GM18873 (cell line): ENCODE measurements at regions not wholly inside any gene's neighbourhood (a gene's known extent, or its start where the extent isn't known, plus 50 kb on each side); places are given as distances from the start of the nearest gene placed in this dataset.
"Not testable (repeated sequence)": the region's sequence is repeated elsewhere in the genome, so short reads cannot be mapped to it uniquely, and the experiment has no call there.

Source experiments
- ATAC-seq: cut with Tn5 transposase; IDR thresholded peaks from one replicate; pipeline ENCODE4 v1.9.1; 2021; ENCODE audit warnings: mild to moderate bottlenecking, moderate library complexity, moderate number of reproducible peaks; ENCODE audit not compliant: unreplicated experiment, low FRiP score

- ATAC-seq, result no peak
Measured at GRCh38 chr6:121682666-121683065, 247.2 kb downstream of the GJA1 start.

- not testable (repeated sequence) for ATAC-seq
Measured at GRCh38 chr6:121685806-121686205, 250.4 kb downstream of the GJA1 start.

DNA sequence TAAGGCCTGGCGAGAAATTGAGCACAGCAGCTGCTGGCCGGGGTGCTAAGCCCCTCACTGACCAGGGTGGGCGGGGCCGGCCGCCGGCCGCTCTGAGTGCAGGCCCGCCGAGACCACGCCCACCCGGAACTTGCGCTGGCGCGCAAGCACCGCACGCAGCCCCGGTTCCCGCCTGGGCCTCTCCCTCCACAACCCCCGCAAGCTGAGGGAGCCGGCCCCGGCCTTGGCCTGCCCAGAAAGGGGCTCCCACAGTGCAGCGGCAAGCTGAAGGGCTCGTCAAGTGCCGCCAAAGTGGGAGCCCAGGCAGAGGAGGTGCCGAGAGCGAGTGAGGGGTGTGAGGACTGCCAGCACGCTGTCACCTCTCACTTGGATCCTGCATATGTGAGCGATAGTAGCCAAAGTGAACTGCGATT, 251.2 kb downstream of the GJA1 start:
- ATAC-seq, result no peak

DNA sequence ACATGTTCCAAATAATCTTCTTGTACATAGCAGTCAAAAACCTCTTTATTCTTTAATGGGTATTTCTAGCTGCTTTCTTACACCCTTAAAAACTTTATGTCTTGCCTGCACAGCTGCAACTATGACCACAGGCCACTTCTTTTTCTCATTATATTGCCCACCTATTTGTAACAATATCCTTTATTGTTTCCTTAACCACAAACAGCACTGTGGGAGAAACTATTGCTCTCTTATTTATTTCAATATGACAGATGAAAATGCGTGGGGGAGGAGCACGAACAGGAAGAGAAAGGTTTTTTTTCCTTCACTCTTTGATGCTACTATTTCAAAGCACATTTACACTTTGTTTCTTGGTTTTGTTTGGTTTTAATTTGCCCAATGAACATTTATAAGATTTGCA, 253.5 kb downstream of the GJA1 start:
- no peak for ATAC-seq

- no peak for ATAC-seq
Measured at GRCh38 chr6:121691126-121691551, 255.7 kb downstream of the GJA1 start.

GRCh38 chr6:121694389-121694788, 258.9 kb downstream of the GJA1 start:
- no peak for ATAC-seq

- ATAC-seq, result no peak
Measured at GRCh38 chr6:121694801-121695251, 259.4 kb downstream of the GJA1 start.

DNA sequence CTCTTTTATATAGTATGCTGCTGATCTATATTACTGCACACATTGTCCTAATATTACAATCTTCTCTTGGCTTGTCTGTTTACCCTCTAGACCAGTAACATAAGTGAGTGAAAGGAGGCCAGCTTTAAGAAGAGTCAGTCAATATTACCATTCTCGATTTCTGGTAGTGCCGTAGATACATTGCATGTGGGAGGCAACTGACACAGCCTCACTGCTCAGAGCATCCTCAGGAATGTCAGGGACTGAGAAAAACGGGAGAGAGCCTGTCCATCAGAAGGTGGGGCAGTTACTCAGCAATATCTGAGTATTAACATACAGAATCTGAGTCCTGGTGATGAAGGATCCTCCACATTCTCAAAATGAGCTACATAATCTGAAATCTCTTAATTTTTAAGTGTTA, 259.9 kb downstream of the GJA1 start:
- ATAC-seq, result no peak

- ATAC-seq, result no peak
Measured at GRCh38 chr6:121697921-121698320, 262.5 kb downstream of the GJA1 start.

GRCh38 chr6:121698617-121699016, 263.2 kb downstream of the GJA1 start:
- no peak for ATAC-seq

DNA sequence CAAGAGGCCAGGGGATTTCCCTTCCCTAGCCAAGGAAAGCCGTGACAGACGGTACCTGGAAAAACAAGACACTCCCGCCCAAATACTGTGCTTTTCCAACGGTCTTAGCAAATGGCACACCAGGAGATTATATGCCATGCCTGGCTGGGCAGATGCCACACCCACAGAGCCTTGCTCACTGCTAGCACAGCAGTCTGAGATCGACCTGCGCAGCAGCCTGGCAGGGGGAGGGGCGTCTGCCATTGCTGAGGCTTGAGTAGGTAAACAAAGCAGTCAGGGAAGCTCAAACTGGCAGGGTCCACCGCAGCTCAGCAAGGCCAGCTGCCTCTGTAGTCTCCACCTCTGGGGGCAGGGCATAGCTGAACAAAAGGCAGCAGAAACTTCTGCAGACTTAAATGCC, 267.7 kb downstream of the GJA1 start:
- not testable (repeated sequence) for ATAC-seq

- ATAC-seq, result no peak
Measured at GRCh38 chr6:121711472-121711871, 276.0 kb downstream of the GJA1 start.

DNA sequence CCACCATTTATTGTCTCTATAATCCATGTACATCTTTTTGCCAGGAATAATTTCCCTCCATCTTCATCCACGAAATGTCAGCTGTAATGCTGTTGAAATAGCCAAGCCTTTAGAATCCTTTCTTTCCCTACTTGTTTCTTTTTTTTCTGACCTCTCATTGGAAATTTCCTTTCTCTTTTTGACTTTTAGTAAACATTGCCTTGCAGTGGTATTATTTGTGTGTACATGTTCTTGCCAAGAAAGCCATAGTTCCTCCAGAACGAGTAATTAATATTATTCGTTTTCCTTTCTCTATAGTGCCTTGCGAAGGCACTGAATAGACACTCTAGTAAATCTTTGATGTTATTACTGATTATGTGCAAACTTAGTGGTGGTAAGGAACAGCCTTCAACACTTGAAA, 282.2 kb downstream of the GJA1 start:
- no peak for ATAC-seq

GRCh38 chr6:121720867-121721266, 285.4 kb downstream of the GJA1 start:
- not testable (repeated sequence) for ATAC-seq

DNA sequence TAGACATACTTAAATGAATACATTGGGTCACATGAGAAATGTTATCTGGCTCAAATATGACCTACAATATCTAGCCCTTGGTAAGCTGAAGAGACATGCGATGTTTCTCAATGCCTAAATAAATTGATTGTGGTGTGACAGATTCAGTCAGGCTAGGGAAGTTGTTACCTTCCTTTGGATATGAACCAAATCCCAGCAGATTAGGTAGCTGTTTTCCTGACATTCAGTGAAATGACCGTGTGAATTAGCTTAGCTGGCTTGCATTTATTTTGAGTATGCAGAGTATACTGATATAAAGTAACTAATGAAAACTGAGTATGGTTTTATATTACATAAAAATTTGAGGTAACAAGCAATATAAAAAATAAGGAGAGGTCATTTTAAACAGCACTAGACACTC, 288.2 kb downstream of the GJA1 start:
- no peak for ATAC-seq

GRCh38 chr6:121724576-121724975, 289.1 kb downstream of the GJA1 start:
- no peak for ATAC-seq

DNA sequence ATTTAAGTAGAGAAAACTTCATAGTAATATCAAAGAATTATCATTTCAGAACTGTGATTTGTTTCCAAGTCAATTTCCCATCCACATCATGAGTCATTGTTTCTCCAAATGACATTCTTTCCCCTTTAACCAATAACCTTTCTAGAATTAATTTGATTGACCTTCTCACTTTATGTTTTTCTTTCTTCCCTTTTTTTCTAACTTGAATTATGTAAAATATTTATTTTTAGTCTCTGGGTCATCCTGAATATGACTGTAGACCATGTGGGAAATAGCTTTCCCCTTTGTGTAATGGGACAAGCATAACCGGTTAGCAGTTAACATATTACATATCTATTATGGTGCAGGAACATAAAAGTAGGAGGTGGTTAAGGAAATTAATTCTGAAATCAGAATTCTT, 291.1 kb downstream of the GJA1 start:
- no peak for ATAC-seq

- no peak for ATAC-seq
Measured at GRCh38 chr6:121730616-121731015, 295.2 kb downstream of the GJA1 start.

DNA sequence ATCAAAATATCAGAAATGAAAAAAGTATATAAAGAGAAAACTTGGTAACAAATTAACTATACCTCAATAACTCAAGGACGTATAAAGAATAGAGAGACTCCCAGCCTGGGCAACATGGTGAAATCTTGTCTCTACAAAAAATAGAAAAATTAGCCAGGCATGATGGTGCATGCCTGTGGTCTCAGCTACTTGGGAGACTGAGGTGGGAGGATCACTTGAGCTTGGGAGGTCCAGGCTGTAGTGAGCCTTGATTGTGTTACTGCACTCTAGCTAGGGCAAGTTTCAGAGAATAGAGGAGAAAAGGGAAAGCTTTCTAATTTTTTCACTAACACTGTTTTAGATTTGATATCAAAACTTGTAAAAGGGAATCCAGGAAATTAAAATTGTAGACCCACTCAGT, 295.9 kb downstream of the GJA1 start:
- ATAC-seq, result no peak

DNA sequence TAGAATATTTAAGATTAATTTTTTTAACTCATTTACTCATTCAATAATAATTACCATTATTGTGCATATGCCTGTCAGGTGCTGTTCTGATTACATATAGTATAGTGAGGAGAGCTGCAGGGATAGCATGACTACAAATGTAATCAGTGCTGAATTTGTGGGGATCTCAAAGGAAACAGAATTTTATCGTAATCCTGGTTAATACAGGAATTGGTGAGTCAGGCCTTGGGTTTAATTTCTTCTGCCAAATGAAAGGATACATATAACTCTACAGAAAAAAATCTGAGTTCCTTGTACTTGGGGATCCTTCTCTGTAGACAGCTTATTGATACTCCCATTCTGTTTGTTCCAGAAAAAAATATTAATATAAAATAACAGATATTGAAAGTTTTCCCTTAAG, 297.2 kb downstream of the GJA1 start:
- ATAC-seq, result no peak

DNA sequence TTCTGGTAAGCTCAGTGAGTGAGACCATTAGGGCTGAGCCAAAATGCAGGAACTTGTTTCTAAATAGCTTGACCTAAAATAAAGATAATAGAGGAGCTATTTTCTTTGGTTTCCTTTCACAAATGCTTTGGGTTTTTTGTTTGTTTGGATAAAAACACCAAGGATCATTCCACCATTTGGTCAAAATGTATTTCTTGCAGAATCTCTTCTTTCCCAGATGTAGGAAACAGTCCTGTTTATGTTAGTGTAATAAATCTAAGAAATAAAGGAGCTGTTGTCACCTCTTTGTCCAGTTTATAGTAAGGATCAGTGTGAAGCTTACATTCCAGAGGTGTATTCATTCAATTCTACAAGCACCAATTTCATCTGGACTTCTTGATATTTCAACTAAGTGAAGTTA, 297.8 kb downstream of the GJA1 start:
- no peak for ATAC-seq

DNA sequence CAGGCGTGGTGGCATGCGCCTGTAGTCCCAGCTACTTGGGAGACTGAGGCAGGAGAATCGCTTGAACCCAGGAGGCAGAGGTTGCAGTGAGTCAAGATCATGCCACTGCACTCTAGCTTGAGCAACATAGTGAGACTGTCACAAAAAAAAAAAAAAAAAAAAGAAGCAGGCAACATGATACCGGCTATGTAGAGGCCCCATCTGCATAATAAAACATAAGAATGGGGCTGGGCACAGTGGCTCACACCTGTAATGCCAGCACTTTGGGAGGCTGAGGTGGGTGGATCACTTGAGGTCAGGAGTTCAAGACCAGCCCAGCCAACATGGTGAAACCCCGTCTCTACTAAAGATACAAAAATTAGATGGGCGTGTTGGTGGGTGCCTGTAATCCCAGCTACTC, 304.7 kb downstream of the GJA1 start:
- not testable (repeated sequence) for ATAC-seq

DNA sequence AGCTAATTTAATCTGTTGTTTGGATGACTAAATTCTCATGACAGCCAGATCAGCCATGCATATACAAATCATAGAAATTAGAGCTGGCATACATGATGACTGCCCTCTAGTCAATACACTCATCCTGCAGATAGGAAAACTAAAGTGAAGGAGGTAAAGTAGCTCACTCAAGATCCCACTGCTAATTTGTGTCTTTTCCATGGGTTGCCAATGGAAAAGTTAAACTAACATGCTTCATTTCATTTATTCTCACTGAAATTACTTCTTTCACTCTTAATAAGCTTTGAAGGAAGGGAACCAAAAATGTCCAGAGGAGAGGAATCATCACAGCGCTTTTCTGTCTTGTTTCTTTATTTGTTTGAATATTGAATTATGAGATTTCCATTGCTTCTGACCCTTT, 308.2 kb downstream of the GJA1 start:
- no peak for ATAC-seq
